ENCODE measurements at regions not wholly inside any gene's neighbourhood (a gene's known extent, or its start where the extent isn't known, plus 50 kb on each side); places are given as distances from the start of the nearest gene placed in this dataset.

DNA sequence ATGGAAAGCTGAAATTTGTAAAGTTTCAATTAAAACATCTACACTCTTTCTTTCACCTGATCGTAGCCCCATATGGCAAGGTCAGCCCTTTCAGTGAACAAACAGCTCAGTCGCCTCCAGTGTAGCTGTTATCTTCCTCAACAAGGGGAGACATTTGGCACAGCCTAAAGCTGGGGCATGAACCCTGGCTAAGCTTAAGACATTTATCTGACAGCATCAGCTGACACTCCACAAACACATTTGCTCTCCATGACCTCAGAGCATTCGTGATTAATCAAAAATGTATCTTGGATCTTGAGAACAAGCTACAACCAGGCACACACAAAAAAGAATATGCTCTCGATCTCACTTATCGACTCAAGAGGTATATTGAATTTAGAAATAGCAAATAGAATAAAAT, 67.3 kb downstream of the POU5F2 start:
- TF ChIP-seq, protein P1, sequence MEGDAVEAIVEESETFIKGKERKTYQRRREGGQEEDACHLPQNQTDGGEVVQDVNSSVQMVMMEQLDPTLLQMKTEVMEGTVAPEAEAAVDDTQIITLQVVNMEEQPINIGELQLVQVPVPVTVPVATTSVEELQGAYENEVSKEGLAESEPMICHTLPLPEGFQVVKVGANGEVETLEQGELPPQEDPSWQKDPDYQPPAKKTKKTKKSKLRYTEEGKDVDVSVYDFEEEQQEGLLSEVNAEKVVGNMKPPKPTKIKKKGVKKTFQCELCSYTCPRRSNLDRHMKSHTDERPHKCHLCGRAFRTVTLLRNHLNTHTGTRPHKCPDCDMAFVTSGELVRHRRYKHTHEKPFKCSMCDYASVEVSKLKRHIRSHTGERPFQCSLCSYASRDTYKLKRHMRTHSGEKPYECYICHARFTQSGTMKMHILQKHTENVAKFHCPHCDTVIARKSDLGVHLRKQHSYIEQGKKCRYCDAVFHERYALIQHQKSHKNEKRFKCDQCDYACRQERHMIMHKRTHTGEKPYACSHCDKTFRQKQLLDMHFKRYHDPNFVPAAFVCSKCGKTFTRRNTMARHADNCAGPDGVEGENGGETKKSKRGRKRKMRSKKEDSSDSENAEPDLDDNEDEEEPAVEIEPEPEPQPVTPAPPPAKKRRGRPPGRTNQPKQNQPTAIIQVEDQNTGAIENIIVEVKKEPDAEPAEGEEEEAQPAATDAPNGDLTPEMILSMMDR (IDR thresholded peaks at IDR 0.05) = no peak
- no peak for TF ChIP-seq POLR2A (IDR thresholded peaks at IDR 0.05)
